ENCODE measurements at regions not wholly inside any gene's neighbourhood (a gene's known extent, or its start where the extent isn't known, plus 50 kb on each side); places are given as distances from the start of the nearest gene placed in this dataset.
A peak's percentile ranks its signal among the peaks of the same experiment; 100 is the strongest.
"Not testable (repeated sequence)": the region's sequence is repeated elsewhere in the genome, so short reads cannot be mapped to it uniquely, and the experiment has no call there.

- DNase-seq, result no peak
Measured at GRCh38 chr14:22131749-22132476, 457.1 kb downstream of the DAD1 start.

GRCh38 chr14:22124073-22124613, 450.5 kb upstream of the OR4E1 start:
- DNase-seq, result no peak

- no peak for DNase-seq
Measured at GRCh38 chr14:22122829-22123560, 449.4 kb upstream of the OR4E1 start.

GRCh38 chr14:22122227-22122818, 448.7 kb upstream of the OR4E1 start:
- no peak for DNase-seq

- no peak for DNase-seq
Measured at GRCh38 chr14:22118899-22119477, 445.4 kb upstream of the OR4E1 start.

GRCh38 chr14:22113401-22113800, 439.8 kb upstream of the OR4E1 start:
- no peak for DNase-seq

GRCh38 chr14:22112004-22112403, 438.4 kb upstream of the OR4E1 start:
- peak; percentile 34 for DNase-seq

GRCh38 chr14:22107753-22108152, 434.1 kb upstream of the OR4E1 start:
- no peak for DNase-seq

- DNase-seq, result no peak
Measured at GRCh38 chr14:22106700-22107697, 433.4 kb upstream of the OR4E1 start.

- DNase-seq, result no peak
Measured at GRCh38 chr14:22105624-22106006, 432.0 kb upstream of the OR4E1 start.

GRCh38 chr14:22105006-22105623, 431.5 kb upstream of the OR4E1 start:
- DNase-seq, result no peak

GRCh38 chr14:22100764-22101120, 427.1 kb upstream of the OR4E1 start:
- not testable (repeated sequence) for DNase-seq

- DNase-seq, result peak; percentile 44
Measured at GRCh38 chr14:22099942-22100763, 426.5 kb upstream of the OR4E1 start.

- no peak for DNase-seq
Measured at GRCh38 chr14:22098435-22098834, 424.8 kb upstream of the OR4E1 start.

GRCh38 chr14:22097586-22098292, 424.1 kb upstream of the OR4E1 start:
- no peak for DNase-seq

GRCh38 chr14:22097072-22097471, 423.5 kb upstream of the OR4E1 start:
- no peak for DNase-seq

GRCh38 chr14:22096514-22096895, 422.9 kb upstream of the OR4E1 start:
- no peak for DNase-seq

- no peak for DNase-seq
Measured at GRCh38 chr14:22095860-22096513, 422.4 kb upstream of the OR4E1 start.

GRCh38 chr14:22089940-22090339, 416.3 kb upstream of the OR4E1 start:
- no peak for DNase-seq
